ENCODE measurements at regions not wholly inside any gene's neighbourhood (a gene's known extent, or its start where the extent isn't known, plus 50 kb on each side); places are given as distances from the start of the nearest gene placed in this dataset.

DNA sequence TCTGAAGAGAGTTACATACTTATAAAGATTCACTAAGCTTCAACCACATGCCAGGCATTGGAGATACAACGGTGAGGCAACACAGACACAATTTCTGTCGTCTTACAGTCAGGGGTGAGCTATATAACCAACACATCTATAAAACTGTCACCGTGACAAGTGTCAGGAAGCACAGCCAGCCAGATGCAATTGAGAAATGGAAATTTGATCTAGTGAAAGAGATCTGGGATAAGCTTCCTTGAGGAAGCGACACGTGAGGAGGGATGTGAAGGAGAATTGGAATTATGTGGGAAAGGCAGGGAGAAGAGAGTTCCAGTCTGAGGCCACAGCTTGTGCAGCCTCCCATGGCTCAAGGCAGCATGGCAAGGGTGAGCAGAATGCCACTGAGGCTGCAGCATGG is 50.9 kb upstream of the ZNF354B start:
- peaks cover 14% of the 10 kb centered on the region for H3K27me3 Mint-ChIP-seq
- no peaks in the 10 kb centered on the region for H3K4me1 Mint-ChIP-seq (ENCODE audit: unreplicated experiment)
- TF ChIP-seq, protein P1, sequence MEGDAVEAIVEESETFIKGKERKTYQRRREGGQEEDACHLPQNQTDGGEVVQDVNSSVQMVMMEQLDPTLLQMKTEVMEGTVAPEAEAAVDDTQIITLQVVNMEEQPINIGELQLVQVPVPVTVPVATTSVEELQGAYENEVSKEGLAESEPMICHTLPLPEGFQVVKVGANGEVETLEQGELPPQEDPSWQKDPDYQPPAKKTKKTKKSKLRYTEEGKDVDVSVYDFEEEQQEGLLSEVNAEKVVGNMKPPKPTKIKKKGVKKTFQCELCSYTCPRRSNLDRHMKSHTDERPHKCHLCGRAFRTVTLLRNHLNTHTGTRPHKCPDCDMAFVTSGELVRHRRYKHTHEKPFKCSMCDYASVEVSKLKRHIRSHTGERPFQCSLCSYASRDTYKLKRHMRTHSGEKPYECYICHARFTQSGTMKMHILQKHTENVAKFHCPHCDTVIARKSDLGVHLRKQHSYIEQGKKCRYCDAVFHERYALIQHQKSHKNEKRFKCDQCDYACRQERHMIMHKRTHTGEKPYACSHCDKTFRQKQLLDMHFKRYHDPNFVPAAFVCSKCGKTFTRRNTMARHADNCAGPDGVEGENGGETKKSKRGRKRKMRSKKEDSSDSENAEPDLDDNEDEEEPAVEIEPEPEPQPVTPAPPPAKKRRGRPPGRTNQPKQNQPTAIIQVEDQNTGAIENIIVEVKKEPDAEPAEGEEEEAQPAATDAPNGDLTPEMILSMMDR (conservative IDR thresholded peaks at IDR 0.05), result no peak
- H3K9me3 Mint-ChIP-seq, result no peaks in the 10 kb centered on the region
- H3K4me3 Mint-ChIP-seq, result no peak overlapping the region
- DNase-seq (ENCODE audit: extremely low spot score, unreplicated experiment), result no peak
- no peaks in the 10 kb centered on the region for H3K36me3 Mint-ChIP-seq
- no peak overlapping the region for H3K27ac Mint-ChIP-seq

DNA sequence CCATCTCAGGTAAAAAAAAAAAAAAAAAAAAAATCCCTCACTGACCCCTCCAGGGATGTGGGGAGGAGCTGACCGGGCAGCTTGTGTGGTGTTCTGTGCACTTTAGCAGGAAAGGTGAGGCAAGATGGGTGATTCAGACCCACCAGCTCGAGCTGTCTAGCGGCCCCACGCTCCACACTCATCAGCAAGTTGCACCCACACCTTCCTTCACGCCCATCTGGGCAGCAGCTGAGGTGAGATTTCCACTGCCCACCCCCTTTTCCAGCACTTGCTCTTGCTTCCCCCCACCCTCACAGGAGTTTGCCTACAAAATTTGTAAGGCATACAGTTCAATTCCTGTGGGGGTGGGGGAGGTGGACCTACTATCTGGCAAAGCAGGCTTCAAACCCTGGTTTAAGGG is 58.7 kb upstream of the ZNF354B start:
- H3K36me3 Mint-ChIP-seq, result no peaks in the 10 kb centered on the region
- no peak for DNase-seq (ENCODE audit: extremely low spot score, unreplicated experiment)
- H3K4me1 Mint-ChIP-seq (ENCODE audit: unreplicated experiment), result no peaks in the 10 kb centered on the region
- TF ChIP-seq, protein P1 (conservative IDR thresholded peaks at IDR 0.05), result no peak
- no peak overlapping the region for H3K27ac Mint-ChIP-seq
- H3K27me3 Mint-ChIP-seq, result peaks cover 3% of the 10 kb centered on the region
- no peak overlapping the region for H3K4me3 Mint-ChIP-seq
- peaks cover 9% of the 10 kb centered on the region for H3K9me3 Mint-ChIP-seq

DNA sequence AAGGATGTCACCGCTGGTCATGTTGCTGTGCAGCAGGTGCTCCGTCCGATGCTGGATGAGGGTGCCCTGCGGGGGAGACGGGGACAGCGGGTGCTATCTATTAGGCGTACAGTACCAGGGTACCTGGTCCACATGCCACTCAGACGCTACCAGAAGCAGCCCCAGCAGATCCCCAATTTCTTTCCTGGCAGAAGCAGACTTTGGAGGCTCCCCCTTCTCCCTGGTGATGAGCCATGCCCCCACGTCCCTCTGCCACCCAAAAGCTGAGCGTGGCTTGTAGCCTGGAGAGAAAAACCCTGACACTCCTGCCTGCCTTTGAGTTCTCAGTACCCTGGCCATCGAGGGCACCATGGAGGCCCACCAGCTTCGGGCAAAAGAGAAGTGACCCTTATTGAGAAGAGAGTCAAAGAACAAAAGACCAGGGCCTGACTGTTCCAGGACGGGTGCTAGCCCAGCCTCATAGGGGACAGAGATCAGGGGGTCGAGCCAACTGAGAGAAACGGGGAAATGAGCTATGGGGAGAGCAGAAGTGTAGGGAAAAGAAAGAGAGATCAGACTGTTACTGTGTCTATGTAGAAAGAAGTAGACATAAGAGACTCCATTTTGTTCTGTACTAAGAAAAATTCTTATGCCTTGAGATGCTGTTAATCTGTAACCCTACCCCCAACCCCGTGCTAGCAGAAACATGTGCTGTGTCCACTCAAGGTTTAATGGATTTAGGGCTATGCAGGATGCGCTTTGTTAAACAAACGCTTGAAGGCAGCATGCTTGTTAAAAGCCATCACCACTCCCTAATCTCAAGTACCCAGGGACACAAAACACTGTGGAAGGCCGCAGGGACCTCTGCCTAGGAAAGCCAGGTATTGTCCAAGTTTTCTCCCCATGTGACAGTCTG is 62.0 kb upstream of the ZNF354B start:
- Mint-ChIP-seq H3K27me3 (peaks cover 3% of the 10 kb centered on the region), H3K4me3 (no peak overlapping the region), H3K27ac (no peak overlapping the region), H3K4me1 (ENCODE audit: unreplicated experiment) (no peaks in the 10 kb centered on the region), H3K36me3 (no peaks in the 10 kb centered on the region), H3K9me3 (peaks cover 9% of the 10 kb centered on the region)
- TF ChIP-seq, protein P1 (conservative IDR thresholded peaks at IDR 0.05), result no peak
- DNase-seq (ENCODE audit: extremely low spot score, unreplicated experiment), result no peak

GRCh38 chr5:178797101-178797521 is 62.6 kb upstream of the ZNF354B start:
- Mint-ChIP-seq H3K27ac (no peak overlapping the region), H3K9me3 (peaks cover 9% of the 10 kb centered on the region), H3K27me3 (peaks cover 3% of the 10 kb centered on the region), H3K4me1 (ENCODE audit: unreplicated experiment) (no peaks in the 10 kb centered on the region), H3K4me3 (no peak overlapping the region), H3K36me3 (no peaks in the 10 kb centered on the region)
- TF ChIP-seq, protein P1 (conservative IDR thresholded peaks at IDR 0.05), result no peak
- no peak for DNase-seq (ENCODE audit: extremely low spot score, unreplicated experiment)

- no peak for DNase-seq (ENCODE audit: extremely low spot score, unreplicated experiment)
- Mint-ChIP-seq H3K4me3 (no peak overlapping the region), H3K9me3 (peaks cover 4% of the 10 kb centered on the region), H3K27me3 (peaks cover 3% of the 10 kb centered on the region), H3K27ac (no peak overlapping the region), H3K4me1 (ENCODE audit: unreplicated experiment) (no peaks in the 10 kb centered on the region), H3K36me3 (no peaks in the 10 kb centered on the region)
- TF ChIP-seq, protein P1 (conservative IDR thresholded peaks at IDR 0.05), result no peak
Observed at GRCh38 chr5:178796165-178796945, 63.4 kb upstream of the ZNF354B start.

Data from type B pancreatic cell (in vitro differentiated cells).